CD4-positive, alpha-beta T cell (primary cell): ENCODE measurements at regions not wholly inside any gene's neighbourhood (a gene's known extent, or its start where the extent isn't known, plus 50 kb on each side); places are given as distances from the start of the nearest gene placed in this dataset.

Experiments
- ATAC-seq: fragments of 200-7000 bp; cut with Tn5 transposase; one replicate; pipeline ENCODE4 v1.10.0; 2022; ENCODE audit warnings: mild to moderate bottlenecking; ENCODE audit not compliant: poor library complexity
- CTCF ChIA-PET: fragments of 350-600 bp; sonication (Branson Sonifier 250); formaldehyde crosslinking; loops from one replicate; lab custom pipeline; 2021; ENCODE audit warnings: antibody characterized with exemption, inconsistent platforms; lab: Charles Lee
- POLR2A ChIA-PET: fragments of 350-600 bp; sonication (Branson Sonifier 250); formaldehyde crosslinking; loops from one replicate; lab custom pipeline; 2021; ENCODE audit warnings: antibody characterized with exemption, inconsistent platforms; lab: Charles Lee
- DNase-seq, 14 experiments: peaks; one replicate each; pipeline ENCODE4 v3.0.0-alpha.2; 2013 to 2020; ENCODE audit warnings: mixed read lengths in 2 of 14
- H3K27ac ChIP-seq, 2 donors: one replicate each; pipeline versions ENCODE4 v1.5.1 to v1.7.0; 2013; ENCODE audit warnings: low read length in 2 of 2, low read depth in 1 of 2, mild to moderate bottlenecking in 1 of 2
- H3K27me3 ChIP-seq, 2 experiments: 1 replicate in 1 of 2; 2 replicates in 1 of 2; pipeline versions ENCODE4 v1.6.1 to v1.7.0; 2013; ENCODE audit warnings: low read length in 2 of 2, control low read depth in 1 of 2, mild to moderate bottlenecking in 1 of 2, moderate library complexity in 1 of 2; ENCODE audit not compliant: insufficient read depth in 2 of 2, control insufficient read depth in 1 of 2
- H3K36me3 ChIP-seq: one replicate; pipeline ENCODE4 v1.6.1; 2013; ENCODE audit warnings: low read length, control low read depth; ENCODE audit not compliant: insufficient read depth
- H3K4me1 ChIP-seq: one replicate; pipeline ENCODE4 v1.6.1; 2013; ENCODE audit warnings: low read length, control low read depth; ENCODE audit not compliant: insufficient read depth
- H3K4me3 ChIP-seq: one replicate; pipeline ENCODE4 v1.5.1; 2013; ENCODE audit warnings: mild to moderate bottlenecking, low read length, moderate library complexity
- H3K9me3 ChIP-seq, 2 experiments: 1 replicate in 1 of 2; 2 replicates in 1 of 2; pipeline versions ENCODE4 v1.6.1 to v1.7.0; 2013; ENCODE audit warnings: low read length in 2 of 2, mild to moderate bottlenecking in 2 of 2, control low read depth in 1 of 2, moderate library complexity in 1 of 2; ENCODE audit not compliant: control insufficient read depth in 1 of 2, insufficient read depth in 1 of 2
- H3K27ac Mint-ChIP-seq: one replicate; pipeline ENCODE4 v1.8.0; 2020; ENCODE audit warnings: mixed read lengths
- H3K27me3 Mint-ChIP-seq: one replicate; pipeline ENCODE4 v1.8.0; 2021; ENCODE audit warnings: mixed read lengths
- H3K36me3 Mint-ChIP-seq: one replicate; pipeline ENCODE4 v1.8.0; 2021; ENCODE audit warnings: low read depth, mixed read lengths
- H3K4me1 Mint-ChIP-seq: one replicate; pipeline ENCODE4 v1.8.0; 2021; ENCODE audit warnings: low read depth, mixed read lengths
- H3K4me3 Mint-ChIP-seq: one replicate; pipeline ENCODE4 v1.8.0; 2020; ENCODE audit warnings: mild to moderate bottlenecking, mixed read lengths
- H3K9me3 Mint-ChIP-seq: one replicate; pipeline ENCODE4 v1.8.0; 2020; ENCODE audit warnings: mixed read lengths
- CTCF ChIP-seq: fragments of 200-600 bp; IDR thresholded peaks from one replicate; pipeline ENCODE4 v1.8.0; 2022; ENCODE audit warnings: antibody characterized with exemption, mild to moderate bottlenecking
- intact Hi-C, 2 experiments: fragments of 100-400 bp; cut with DNase I in 1 of 2; cut with micrococcal nuclease in 1 of 2; formaldehyde crosslinking; loops; one replicate each; pipeline versions ENCODE4 v1.15.1 to v1.9.0; 2023 to 2025; cut with DNase I, micrococcal nuclease

GRCh38 chr10:3346851-3347250 lies 174.3 kb upstream of the PITRM1 start:
- intact Hi-C loops, result no loop called here

DNA sequence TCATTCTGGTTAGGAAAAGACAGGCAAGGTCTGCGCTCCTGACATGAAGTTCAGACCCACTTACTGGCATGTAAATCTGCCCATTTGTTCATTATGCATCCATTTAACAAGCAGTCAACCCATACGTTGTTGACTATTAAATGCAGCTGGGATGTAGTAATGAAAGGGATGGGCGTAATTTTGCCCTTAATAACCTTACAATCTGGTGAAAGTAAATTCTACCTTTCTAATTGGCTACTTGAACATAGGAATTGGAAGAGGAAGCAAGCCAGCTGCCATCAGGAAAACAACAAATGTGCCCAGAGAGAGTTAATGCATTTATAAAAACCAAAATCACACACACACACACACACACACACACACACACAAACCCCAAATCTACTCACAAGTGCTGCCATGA lies 170.2 kb upstream of the PITRM1 start:
- Mint-ChIP-seq H3K27me3 (peaks cover 10% of the 10 kb centered on the region), H3K4me3 (no peak overlapping the region), H3K27ac (no peak overlapping the region), H3K9me3 (no peaks in the 10 kb centered on the region), H3K4me1 (no peaks in the 10 kb centered on the region), H3K36me3 (no peaks in the 10 kb centered on the region)
- H3K36me3 ChIP-seq, result no peaks in the 10 kb centered on the region
- POLR2A ChIA-PET, result no interaction called here
- H3K4me3 ChIP-seq, result no peak overlapping the region
- H3K27ac ChIP-seq, result no peak overlapping the region
- H3K9me3 ChIP-seq, result no peaks in the 10 kb centered on the region
- intact Hi-C loops, result no loop called here
- ATAC-seq, result no peak
- CTCF ChIA-PET, result interaction anchor here (0.7 kb wide), 1 partner anchor 11 kb away, joined by 4 read pairs; no protein-coding TSS in a partner anchor
- no peak for DNase-seq
- no peak for TF ChIP-seq CTCF
- H3K4me1 ChIP-seq, result no peaks in the 10 kb centered on the region
- H3K27me3 ChIP-seq, result peaks cover 0 to 2% of the 10 kb centered on the region in 2 experiments

More at GRCh38 chr10:3346851-3347250, 174.3 kb upstream of the PITRM1 start:
- DNase-seq (no peak), ATAC-seq (no peak)
- no peak overlapping the region for H3K4me3 ChIP-seq
- H3K27me3 ChIP-seq, result peaks cover 0 to 5% of the 10 kb centered on the region in 2 experiments
- H3K36me3 ChIP-seq, result no peaks in the 10 kb centered on the region
- H3K9me3 Mint-ChIP-seq, result no peaks in the 10 kb centered on the region
- no peak overlapping the region for H3K4me3 Mint-ChIP-seq
- H3K9me3 ChIP-seq, result no peaks in the 10 kb centered on the region
- TF ChIP-seq CTCF, result no peak
- peaks cover 14% of the 10 kb centered on the region for H3K27me3 Mint-ChIP-seq
- POLR2A ChIA-PET, result no interaction called here
- no peaks in the 10 kb centered on the region for H3K36me3 Mint-ChIP-seq
- H3K4me1 Mint-ChIP-seq, result peaks cover 5% of the 10 kb centered on the region
- no peak overlapping the region for H3K27ac ChIP-seq
- CTCF ChIA-PET, result interaction anchor here (0.7 kb wide), 1 partner anchor 94 kb away, joined by 3 read pairs; no protein-coding TSS in a partner anchor
- H3K27ac Mint-ChIP-seq, result no peak overlapping the region
- no peaks in the 10 kb centered on the region for H3K4me1 ChIP-seq

- no peaks in the 10 kb centered on the region for H3K9me3 ChIP-seq
- peaks cover 6% of the 10 kb centered on the region for H3K27me3 Mint-ChIP-seq
Measured at GRCh38 chr10:3340127-3340730, 167.6 kb upstream of the PITRM1 start.

More at GRCh38 chr10:3340127-3340730, 167.6 kb upstream of the PITRM1 start:
- TF ChIP-seq CTCF, result no peak
- Mint-ChIP-seq H3K9me3 (no peaks in the 10 kb centered on the region), H3K4me3 (no peak overlapping the region), H3K4me1 (no peaks in the 10 kb centered on the region), H3K27ac (no peak overlapping the region), H3K36me3 (no peaks in the 10 kb centered on the region)
- H3K4me3 ChIP-seq, result no peak overlapping the region
- H3K27ac ChIP-seq, result no peak overlapping the region
- POLR2A ChIA-PET, result no interaction called here
- H3K27me3 ChIP-seq, result peaks cover 0 to 2% of the 10 kb centered on the region in 2 experiments
- CTCF ChIA-PET, result no interaction called here
- H3K36me3 ChIP-seq, result no peaks in the 10 kb centered on the region
- intact Hi-C loops, result no loop called here
- DNase-seq (no peak), ATAC-seq (no peak)
- no peaks in the 10 kb centered on the region for H3K4me1 ChIP-seq
